IMR-90 (cell line): ENCODE measurements at regions not wholly inside any gene's neighbourhood (a gene's known extent, or its start where the extent isn't known, plus 50 kb on each side); places are given as distances from the start of the nearest gene placed in this dataset.

Experiments used
- ATAC-seq: fragments of 200-7000 bp; cut with Tn5 transposase; 2 replicates; pipeline ENCODE4 v1.9.1; 2020; ENCODE audit warnings: low read depth, mild to moderate bottlenecking, moderate library complexity
- BruUV-seq: library from RNA; stranded (reverse); fragments of 400-500 nt; replicated peaks from 2 replicates; lab custom pipeline; 2021; lab: Mats Ljungman, UMichigan
- CTCF ChIA-PET: fragments of 300-600 bp; formaldehyde crosslinking; extraction: SDS; loops from one replicate; lab custom pipeline; 2021; ENCODE audit warnings: antibody characterized with exemption; lab: Yijun Ruan, JAX
- POLR2A ChIA-PET: fragments of 300-600 bp; sonication (Branson Sonifier 250); formaldehyde crosslinking; loops from one replicate; lab custom pipeline; 2022; ENCODE audit warnings: antibody characterized with exemption; ENCODE audit not compliant: unreplicated experiment; lab: Charles Lee
- DNase-seq: peaks from one replicate; pipeline ENCODE4 v3.0.0; 2013
- H2AFZ ChIP-seq: replicated peaks from 2 replicates; pipeline ENCODE3; 2013; ENCODE audit warnings: low read length, mild to moderate bottlenecking; ENCODE audit not compliant: poor library complexity
- H2AK5ac ChIP-seq: 2 replicates; pipeline ENCODE4 v1.6.1; 2013; ENCODE audit warnings: low read depth, low read length, inconsistent platforms
- H2AK9ac ChIP-seq: replicated peaks from 2 replicates; pipeline ENCODE3; 2013; ENCODE audit warnings: mild to moderate bottlenecking, low read depth, low read length, moderate library complexity; ENCODE audit not compliant: poor library complexity
- H2BK120ac ChIP-seq: 2 replicates; pipeline ENCODE4 v1.6.1; 2013; ENCODE audit warnings: low read depth, low read length, inconsistent platforms
- H2BK15ac ChIP-seq: 3 replicates; pipeline ENCODE4 v1.6.1; 2013; ENCODE audit warnings: low read depth, low read length, inconsistent platforms
- H2BK20ac ChIP-seq: 2 replicates; pipeline ENCODE4 v1.6.1; 2013; ENCODE audit warnings: low read depth, mild to moderate bottlenecking, inconsistent platforms, low read length, moderate library complexity
- H2BK5ac ChIP-seq: 2 replicates; pipeline ENCODE4 v1.6.1; 2013; ENCODE audit warnings: mild to moderate bottlenecking, low read depth, low read length, inconsistent platforms; ENCODE audit not compliant: poor library complexity, severe bottlenecking
- H3K14ac ChIP-seq: replicated peaks from 2 replicates; pipeline ENCODE4 v1.6.1; 2013; ENCODE audit warnings: low read depth, low read length, inconsistent platforms
- H3K18ac ChIP-seq: 2 replicates; pipeline ENCODE4 v1.6.1; 2013; ENCODE audit warnings: low read depth, low read length, control low read depth
- H3K23ac ChIP-seq: 2 replicates; pipeline ENCODE4 v1.6.1; 2013; ENCODE audit warnings: low read depth, low read length, inconsistent platforms
- H3K27ac ChIP-seq: 2 replicates; pipeline ENCODE4 v1.5.1; 2013; ENCODE audit warnings: mild to moderate bottlenecking, control low read depth, low read length; ENCODE audit not compliant: insufficient read depth
- H3K27me3 ChIP-seq: 2 replicates; pipeline ENCODE4 v1.6.1; 2013; ENCODE audit warnings: low read length; ENCODE audit not compliant: control insufficient read depth, insufficient read depth
- H3K36me3 ChIP-seq: 2 replicates; pipeline ENCODE4 v1.6.1; 2013; ENCODE audit warnings: low read length, mixed read lengths; ENCODE audit not compliant: control insufficient read depth, insufficient read depth
- H3K4ac ChIP-seq: 2 replicates; pipeline ENCODE4 v1.6.1; 2013; ENCODE audit warnings: low read depth, low read length, inconsistent platforms
- H3K4me1 ChIP-seq: 2 replicates; pipeline ENCODE4 v1.6.1; 2013; ENCODE audit warnings: low read length, mixed read lengths; ENCODE audit not compliant: control insufficient read depth, insufficient read depth
- H3K4me2 ChIP-seq: 2 replicates; pipeline ENCODE4 v1.6.1; 2013; ENCODE audit warnings: low read depth, mild to moderate bottlenecking, control low read depth, low read length, moderate library complexity
- H3K4me3 ChIP-seq: 2 replicates; pipeline ENCODE4 v1.5.1; 2013; ENCODE audit warnings: low read depth, mild to moderate bottlenecking, control low read depth, low read length, moderate library complexity; ENCODE audit not compliant: insufficient read depth
- H3K56ac ChIP-seq: 2 replicates; pipeline ENCODE4 v1.6.1; 2013; ENCODE audit warnings: low read length, inconsistent platforms; ENCODE audit not compliant: insufficient read depth; ENCODE audit errors: extremely low read depth
- H3K79me1 ChIP-seq, 2 experiments: 2 replicates each; pipeline ENCODE4 v1.6.1; 2013; ENCODE audit warnings: low read length in 2 of 2, inconsistent platforms in 1 of 2, low read depth in 1 of 2
- H3K9ac ChIP-seq: 2 replicates; pipeline ENCODE4 v1.6.1; 2013; ENCODE audit warnings: low read depth, low read length, control low read depth
- H3K9me1 ChIP-seq: 2 replicates; pipeline ENCODE4 v1.6.1; 2013; ENCODE audit warnings: low read length, inconsistent platforms; ENCODE audit not compliant: insufficient read depth
- H3K9me3 ChIP-seq: 2 replicates; pipeline ENCODE4 v1.6.1; 2013; ENCODE audit warnings: low read length; ENCODE audit not compliant: control insufficient read depth, insufficient read depth
- H4K20me1 ChIP-seq: 2 replicates; pipeline ENCODE4 v1.6.1; 2013; ENCODE audit warnings: low read length, inconsistent platforms; ENCODE audit not compliant: insufficient read depth
- H4K5ac ChIP-seq: 2 replicates; pipeline ENCODE4 v1.6.1; 2013; ENCODE audit warnings: mild to moderate bottlenecking, low read depth, low read length, control low read depth
- H4K8ac ChIP-seq, 2 experiments: 2 replicates each; pipeline ENCODE4 v1.6.1; 2013; ENCODE audit warnings: low read depth in 2 of 2, low read length in 2 of 2, control low read depth in 1 of 2, inconsistent platforms in 1 of 2
- H4K91ac ChIP-seq: 2 replicates; pipeline ENCODE4 v1.6.1; 2013; ENCODE audit warnings: low read depth, low read length, inconsistent platforms; ENCODE audit not compliant: insufficient read depth
- BHLHE40 ChIP-seq: fragments of 150-350 bp; IDR thresholded peaks from 2 replicates; pipeline ENCODE4 v1.6.1; 2016; ENCODE audit warnings: mild to moderate bottlenecking, low read depth, low read length
- MAZ ChIP-seq: IDR thresholded peaks from 2 replicates; pipeline ENCODE4 v1.6.1; 2012; ENCODE audit warnings: low read depth, mild to moderate bottlenecking, low read length, improper control_type of control experiment, moderate library complexity, borderline replicate concordance
- MXI1 ChIP-seq: IDR thresholded peaks from 2 replicates; pipeline ENCODE4 v1.6.1; 2012; ENCODE audit warnings: low read depth, mild to moderate bottlenecking, low read length, moderate library complexity, borderline replicate concordance
- WGBS, 2 experiments: methylation state at CpG; one replicate each; pipeline versions ENCODE4 v1.1.5 to v1.1.7; 2013; ENCODE audit warnings: missing lambda C conversion rate in 2 of 2; ENCODE audit not compliant: insufficient read length in 1 of 2; ENCODE audit errors: extremely low coverage in 2 of 2; 5-methylcytosine and 5-hydroxymethylcytosine counted together
- dilution Hi-C: fragments of 300-500 bp; cut with HindIII; formaldehyde crosslinking; loops from one replicate; pipeline ENCODE4 v1.14.3; 2018; ENCODE audit warnings: low sequenced_read_pairs; ENCODE audit not compliant: unreplicated experiment
- in situ Hi-C: fragments of 300-500 bp; cut with MboI; formaldehyde crosslinking; loops from 3 replicates; pipeline ENCODE4 v1.14.3; 2019; ENCODE audit warnings: low sequenced_read_pairs, inconsistent platforms, mixed read lengths
- intact Hi-C: fragments of 100-400 bp; cut with micrococcal nuclease; formaldehyde crosslinking; loops from 2 replicates; pipeline ENCODE4 v1.10.0; 2022

DNA sequence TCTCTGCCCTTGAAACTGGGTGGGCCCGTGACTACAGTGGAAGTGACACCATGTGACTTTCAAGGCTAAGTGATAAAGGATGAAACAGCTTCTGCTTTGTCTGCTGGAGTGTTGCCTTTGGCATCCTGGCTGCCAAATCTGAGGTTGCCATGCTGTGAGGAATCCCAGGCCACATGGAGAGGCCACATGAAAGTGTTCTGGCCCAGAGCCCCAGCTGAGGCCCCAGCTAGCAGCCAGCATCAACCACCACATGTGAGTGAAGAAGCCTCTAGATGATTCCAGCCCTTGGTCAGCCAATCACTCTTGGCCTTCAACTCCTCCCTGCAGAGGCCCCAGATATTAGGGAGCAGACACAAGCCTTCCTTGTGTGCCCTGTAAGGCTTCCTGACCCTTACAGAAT, 94.4 kb upstream of the BCOR start:
- no peak overlapping the region for H3K23ac ChIP-seq
- in situ Hi-C loops (no loop called here), intact Hi-C loops (no loop called here), dilution Hi-C loops (no loop called here)
- H3K9ac ChIP-seq: no peak overlapping the region
- H2BK15ac ChIP-seq: no peak overlapping the region
- no peak overlapping the region for H4K91ac ChIP-seq
- H3K36me3 ChIP-seq: no peaks in the 10 kb centered on the region
- ATAC-seq (no peak), DNase-seq (no peak)
- H2BK20ac ChIP-seq: no peak overlapping the region
- H4K5ac ChIP-seq: no peak overlapping the region
- no peaks in the 10 kb centered on the region; the same call in 1 of the 2 replicates for H3K9me3 ChIP-seq
- TF ChIP-seq BHLHE40 (no peak), MXI1 (no peak), MAZ (no peak)
- no peak overlapping the region for H2BK120ac ChIP-seq
- H3K56ac ChIP-seq: no peak overlapping the region
- no peak overlapping the region for H3K18ac ChIP-seq
- ChIA-PET CTCF (no interaction called here), POLR2A (no interaction called here)
- H3K27ac ChIP-seq: no peak overlapping the region
- H3K14ac ChIP-seq: no peak overlapping the region
- no peak overlapping the region for H4K8ac ChIP-seq
- peak overlapping the region; percentile 17 for H2AFZ ChIP-seq
- no peaks in the 10 kb centered on the region for H4K20me1 ChIP-seq
- H2AK5ac ChIP-seq: no peak overlapping the region
- no peaks in the 10 kb centered on the region for H3K4me1 ChIP-seq
- no peaks in the 10 kb centered on the region for H3K79me1 ChIP-seq
- H3K4ac ChIP-seq: no peak overlapping the region
- BruUV-seq: no TSS peak
- no peak overlapping the region for H2BK5ac ChIP-seq
- H2AK9ac ChIP-seq: no peak overlapping the region
- H3K4me3 ChIP-seq: no peak overlapping the region
- no CpG with 5 or more reads among the region's 1 CpG for WGBS, 2 experiments
- peaks cover 5% of the 10 kb centered on the region for H3K27me3 ChIP-seq
- H3K4me2 ChIP-seq: no peak overlapping the region
- H3K9me1 ChIP-seq: no peaks in the 10 kb centered on the region
